ENCODE measurements at regions not wholly inside any gene's neighbourhood (a gene's known extent, or its start where the extent isn't known, plus 50 kb on each side); places are given as distances from the start of the nearest gene placed in this dataset.

- TF ChIP-seq CTCF (IDR thresholded peaks at IDR 0.05; ENCODE audit: low read depth, low read length, poor library complexity, severe bottlenecking) (no peak), EZH2phosphoT487 (IDR thresholded peaks at IDR 0.05; ENCODE audit: borderline replicate concordance, low read length) (no peak)
These were observed 425.8 kb upstream of the STEAP1 start for GRCh38 chr7:89728481-89728880.
